Endothelial cell of umbilical vein (primary cell): ENCODE measurements at regions not wholly inside any gene's neighbourhood (a gene's known extent, or its start where the extent isn't known, plus 50 kb on each side); places are given as distances from the start of the nearest gene placed in this dataset.

Experiments
- CTCF ChIP-seq, 2 donors: IDR thresholded peaks; 1 replicate in 1 of 2; 2 replicates in 1 of 2; pipeline ENCODE4 v1.5.1; 2011; ENCODE audit warnings: low read length in 2 of 2, mild to moderate bottlenecking in 2 of 2, moderate library complexity in 2 of 2, control low read depth in 1 of 2, inconsistent platforms in 1 of 2, low read depth in 1 of 2; ENCODE audit not compliant: insufficient read depth in 1 of 2; ENCODE audit errors: extremely low read depth in 1 of 2
- EZH2 ChIP-seq: IDR thresholded peaks from 2 replicates; pipeline ENCODE4 v1.6.1; 2012; ENCODE audit warnings: borderline replicate concordance, low read depth, mild to moderate bottlenecking, moderate library complexity, low read length, inconsistent platforms; ENCODE audit not compliant: severe bottlenecking
- FOS ChIP-seq: IDR thresholded peaks from 2 replicates; pipeline ENCODE4 v1.6.1; 2011; ENCODE audit warnings: mild to moderate bottlenecking, low read length, moderate library complexity, borderline replicate concordance; ENCODE audit not compliant: insufficient read depth
- JUN ChIP-seq: IDR thresholded peaks from 2 replicates; pipeline ENCODE4 v1.6.1; 2011; ENCODE audit warnings: borderline replicate concordance, low read depth; ENCODE audit not compliant: insufficient read length, insufficient read depth
- MAX ChIP-seq: IDR thresholded peaks from 2 replicates; pipeline ENCODE4 v1.6.1; 2011; ENCODE audit not compliant: insufficient read depth, insufficient read length
- POLR2A ChIP-seq: IDR thresholded peaks from 2 replicates; pipeline ENCODE4 v1.6.1; 2012; ENCODE audit warnings: low read depth, mild to moderate bottlenecking, control low read depth, low read length
- POLR2AphosphoS5 ChIP-seq: IDR thresholded peaks from 2 replicates; pipeline ENCODE4 v1.6.1; 2012; ENCODE audit warnings: low read depth, mild to moderate bottlenecking, control low read depth, low read length, moderate library complexity; ENCODE audit not compliant: insufficient read depth

- TF ChIP-seq CTCF (IDR thresholded peaks at IDR 0.05; ENCODE audit: extremely low read depth in 1 of 2, insufficient read depth in 1 of 2, low read depth in 1 of 2, low read length in 2 of 2) (no peak), MAX (no peak), POLR2A (no peak), FOS (no peak), POLR2AphosphoS5 (no peak), EZH2 (no peak), JUN (no peak)
Observed at GRCh38 chr5:7242118-7242710, 153.7 kb upstream of the ADCY2 start.
